ENCODE measurements at regions not wholly inside any gene's neighbourhood (a gene's known extent, or its start where the extent isn't known, plus 50 kb on each side); places are given as distances from the start of the nearest gene placed in this dataset.
A peak's percentile ranks its signal among the peaks of the same experiment; 100 is the strongest.

GRCh38 chr16:55380485-55380884 is 56.5 kb downstream of the IRX6 start:
- no peak for DNase-seq

- no peak for DNase-seq
Measured at GRCh38 chr16:55384288-55385247, 60.6 kb downstream of the IRX6 start.

- DNase-seq, result no peak
Measured at GRCh38 chr16:55385359-55385758, 61.4 kb downstream of the IRX6 start.

- DNase-seq, result no peak
Measured at GRCh38 chr16:55386534-55387296, 62.7 kb downstream of the IRX6 start.

- DNase-seq, result no peak
Measured at GRCh38 chr16:55388131-55388862, 64.3 kb downstream of the IRX6 start.

GRCh38 chr16:55389426-55390073 is 65.5 kb downstream of the IRX6 start:
- DNase-seq, result peak in 8 of 51 donors; percentile 1 to 43 (median 6)

- DNase-seq, result no peak
Measured at GRCh38 chr16:55390630-55391237, 66.7 kb downstream of the IRX6 start.

- no peak for DNase-seq
Measured at GRCh38 chr16:55391760-55392375, 67.9 kb downstream of the IRX6 start.

GRCh38 chr16:55392701-55393100 is 68.7 kb downstream of the IRX6 start:
- no peak for DNase-seq

- peak in 2 of 51 donors; percentile 5 to 10 for DNase-seq
Measured at GRCh38 chr16:55393991-55394390, 70.0 kb downstream of the IRX6 start.

- no peak for DNase-seq
Measured at GRCh38 chr16:55398762-55399161, 74.8 kb downstream of the IRX6 start.

- DNase-seq, result no peak
Measured at GRCh38 chr16:55399911-55400310, 75.9 kb downstream of the IRX6 start.

- no peak for DNase-seq
Measured at GRCh38 chr16:55401046-55401445, 77.0 kb downstream of the IRX6 start.

GRCh38 chr16:55403464-55403863 is 75.5 kb upstream of the MMP2 start:
- DNase-seq, result no peak

- no peak for DNase-seq
Measured at GRCh38 chr16:55406651-55407050, 72.3 kb upstream of the MMP2 start.

GRCh38 chr16:55408661-55409060 is 70.3 kb upstream of the MMP2 start:
- DNase-seq, result no peak

- no peak for DNase-seq
Measured at GRCh38 chr16:55411231-55411630, 67.8 kb upstream of the MMP2 start.

- no peak for DNase-seq
Measured at GRCh38 chr16:55418586-55418985, 60.4 kb upstream of the MMP2 start.

- no peak for DNase-seq
Measured at GRCh38 chr16:55421226-55421625, 57.8 kb upstream of the MMP2 start.

GRCh38 chr16:55426865-55427484 is 52.0 kb upstream of the MMP2 start:
- no peak for DNase-seq

Measured in hypothalamus (tissue), 51 donors.